ENCODE measurements at regions not wholly inside any gene's neighbourhood (a gene's known extent, or its start where the extent isn't known, plus 50 kb on each side); places are given as distances from the start of the nearest gene placed in this dataset.
"Not testable (repeated sequence)": the region's sequence is repeated elsewhere in the genome, so short reads cannot be mapped to it uniquely, and the experiment has no call there.

- no peak for DNase-seq
Observed at GRCh38 chr2:215861607-215862350, 151.6 kb downstream of the MREG start.

- no peak for DNase-seq
Observed at GRCh38 chr2:215856080-215856479, 157.3 kb downstream of the MREG start.

- not testable (repeated sequence) for DNase-seq
Observed at GRCh38 chr2:215855308-215855707, 158.0 kb downstream of the MREG start.

GRCh38 chr2:215854008-215854407 is 159.3 kb downstream of the MREG start:
- no peak for DNase-seq

- DNase-seq = peak in 1 of 2 experiments; percentile 16
Observed at GRCh38 chr2:215851696-215852095, 161.7 kb downstream of the MREG start.

- no peak for DNase-seq
Observed at GRCh38 chr2:215851082-215851481, 162.3 kb downstream of the MREG start.

- DNase-seq = no peak
Observed at GRCh38 chr2:215850380-215850779, 163.0 kb downstream of the MREG start.

- no peak for DNase-seq
Observed at GRCh38 chr2:215849771-215850170, 163.6 kb downstream of the MREG start.

- no peak for DNase-seq
Observed at GRCh38 chr2:215848698-215849097, 164.7 kb downstream of the MREG start.

GRCh38 chr2:215848146-215848545 is 165.2 kb downstream of the MREG start:
- DNase-seq = no peak

GRCh38 chr2:215847718-215848117 is 165.6 kb downstream of the MREG start:
- DNase-seq = no peak

GRCh38 chr2:215847056-215847455 is 166.3 kb downstream of the MREG start:
- no peak for DNase-seq

GRCh38 chr2:215845839-215846586 is 167.3 kb downstream of the MREG start:
- DNase-seq = no peak

- no peak for DNase-seq
Observed at GRCh38 chr2:215843579-215843978, 169.8 kb downstream of the MREG start.

- no peak for DNase-seq
Observed at GRCh38 chr2:215841175-215841816, 172.1 kb downstream of the MREG start.

- no peak for DNase-seq
Observed at GRCh38 chr2:215839816-215840215, 173.5 kb downstream of the MREG start.

GRCh38 chr2:215839309-215839708 is 174.0 kb downstream of the MREG start:
- DNase-seq = no peak

- DNase-seq = no peak
Observed at GRCh38 chr2:215836881-215837280, 176.5 kb downstream of the MREG start.

GRCh38 chr2:215835657-215836056 is 177.7 kb downstream of the MREG start:
- DNase-seq = no peak

GRCh38 chr2:215835231-215835630 is 178.1 kb downstream of the MREG start:
- no peak for DNase-seq

- DNase-seq = peak; percentile 73 to 77
Observed at GRCh38 chr2:215833531-215834162, 179.7 kb downstream of the MREG start.

GRCh38 chr2:215832791-215833190 is 180.6 kb downstream of the MREG start:
- DNase-seq = no peak

GRCh38 chr2:215831296-215831913 is 181.9 kb downstream of the MREG start:
- DNase-seq = no peak
